Transverse colon (tissue), 4 donors: ENCODE measurements at regions not wholly inside any gene's neighbourhood (a gene's known extent, or its start where the extent isn't known, plus 50 kb on each side); places are given as distances from the start of the nearest gene placed in this dataset.

Source experiments
- DNase-seq: peaks from one replicate; pipeline ENCODE4 v3.0.0-alpha.2; 2019
- H3K27ac ChIP-seq, 4 donors: fragments of 200-600 bp; sonication (generic); 2 replicates each; pipeline ENCODE4 v1.5.1; 2016 to 2018; ENCODE audit warnings: inconsistent platforms in 4 of 4
- H3K27me3 ChIP-seq: fragments of 200-600 bp; sonication (generic); 2 replicates; pipeline ENCODE4 v1.5.1; 2017; ENCODE audit warnings: inconsistent platforms
- H3K36me3 ChIP-seq, 4 donors: fragments of 200-600 bp; sonication (generic); 2 replicates each; pipeline ENCODE4 v1.5.1; 2017 to 2019; ENCODE audit warnings: inconsistent platforms in 4 of 4
- H3K4me1 ChIP-seq, 4 donors: fragments of 200-600 bp; sonication (generic); 2 replicates each; pipeline ENCODE4 v1.5.1; 2017 to 2020; ENCODE audit warnings: inconsistent platforms in 4 of 4
- H3K4me3 ChIP-seq, 4 donors: fragments of 200-600 bp; sonication (generic); 1 replicate in 1 of 4; 2 replicates in 3 of 4; pipeline versions ENCODE4 v1.5.1 to v1.6.1; 2017 to 2019; ENCODE audit warnings: inconsistent platforms in 4 of 4
- H3K9me3 ChIP-seq, 2 donors: fragments of 200-600 bp; sonication (generic); 2 replicates each; pipeline ENCODE4 v1.5.1; 2017 to 2019; ENCODE audit warnings: inconsistent platforms in 2 of 2
- EP300 ChIP-seq: sonication (generic); formaldehyde crosslinking; IDR thresholded peaks from one replicate; pipeline ENCODE4 v1.6.1; 2017; ENCODE audit warnings: antibody characterized with exemption, low read depth
- POLR2A ChIP-seq: fragments of 450-650 bp; IDR thresholded peaks from one replicate; pipeline ENCODE4 v1.6.1; 2016; ENCODE audit warnings: antibody characterized with exemption, mild to moderate bottlenecking, moderate library complexity
- POLR2AphosphoS5 ChIP-seq, 3 donors: sonication (generic); formaldehyde crosslinking; IDR thresholded peaks; one replicate each; pipeline ENCODE4 v1.6.1; 2016; ENCODE audit warnings: antibody characterized with exemption in 3 of 3
- WGBS, 2 donors: methylation state at CpG; one replicate each; pipeline ENCODE4 v1.1.5; 2018; ENCODE audit warnings: low coverage in 1 of 2; 5-methylcytosine and 5-hydroxymethylcytosine counted together
- in situ Hi-C, 4 donors: fragments of 200-750 bp; cut with MboI; loops; one replicate each; pipeline versions ENCODE4 v1.15.0 to v1.15.1; 2017; ENCODE audit warnings: low sequenced_read_pairs in 3 of 4, low pct_ligation_motif_present in 1 of 4, low pct_unique_long_range_greater_than_20kb in 1 of 4
- intact Hi-C: fragments of 100-400 bp; cut with DNase I; formaldehyde crosslinking; loops from one replicate; pipeline ENCODE4 v1.15.1; 2023; ENCODE audit warnings: low total_unique reads
- TF ChIP-seq, protein P1 (sequence below), 5 experiments: fragments of 200-600 bp in 3 of 5; fragments of 450-650 bp in 2 of 5; sonication (generic) in 3 of 5; IDR thresholded peaks; 1 replicate in 2 of 5; 2 replicates in 3 of 5; pipeline ENCODE4 v1.5.1; 2016 to 2017; ENCODE audit warnings: antibody characterized with exemption in 5 of 5, inconsistent platforms in 3 of 5, mild to moderate bottlenecking in 2 of 5, moderate library complexity in 1 of 5

DNA sequence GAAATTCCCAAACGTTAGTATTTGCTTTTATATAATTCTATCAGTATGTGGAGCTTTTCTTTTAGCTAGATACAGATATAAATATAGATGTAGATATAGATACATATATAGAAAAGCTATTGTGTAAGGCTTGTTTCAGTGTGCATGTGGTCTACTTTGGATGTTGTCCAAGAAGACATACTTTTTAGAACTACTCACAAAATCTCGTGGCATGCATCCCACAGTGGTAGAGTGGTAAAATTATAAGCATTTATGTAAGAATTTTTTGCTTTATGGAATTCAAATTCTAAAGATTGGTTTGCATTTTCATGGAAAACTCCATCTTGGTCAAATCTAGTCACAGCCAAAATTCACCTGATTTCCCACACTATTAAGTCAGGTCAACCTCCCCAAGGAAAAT, 880.4 kb downstream of the EFNB2 start:
- 49 to 57% methylated on average over 2 of the region's 2 CpGs for WGBS, 2 donors
- intact Hi-C loops (no loop called here), in situ Hi-C loops (no loop called here)
- no peaks in the 10 kb centered on the region for H3K36me3 ChIP-seq
- no peaks in the 10 kb centered on the region for H3K27me3 ChIP-seq
- peaks cover 0 to 8% of the 10 kb centered on the region in 2 donors for H3K9me3 ChIP-seq
- H3K4me1 ChIP-seq = no peaks in the 10 kb centered on the region
- H3K27ac ChIP-seq = no peak overlapping the region
- no peak overlapping the region for H3K4me3 ChIP-seq
- no peak for TF ChIP-seq POLR2AphosphoS5 (IDR thresholded peaks at IDR 0.05)
- TF ChIP-seq POLR2A = no peak
- TF ChIP-seq, protein P1, sequence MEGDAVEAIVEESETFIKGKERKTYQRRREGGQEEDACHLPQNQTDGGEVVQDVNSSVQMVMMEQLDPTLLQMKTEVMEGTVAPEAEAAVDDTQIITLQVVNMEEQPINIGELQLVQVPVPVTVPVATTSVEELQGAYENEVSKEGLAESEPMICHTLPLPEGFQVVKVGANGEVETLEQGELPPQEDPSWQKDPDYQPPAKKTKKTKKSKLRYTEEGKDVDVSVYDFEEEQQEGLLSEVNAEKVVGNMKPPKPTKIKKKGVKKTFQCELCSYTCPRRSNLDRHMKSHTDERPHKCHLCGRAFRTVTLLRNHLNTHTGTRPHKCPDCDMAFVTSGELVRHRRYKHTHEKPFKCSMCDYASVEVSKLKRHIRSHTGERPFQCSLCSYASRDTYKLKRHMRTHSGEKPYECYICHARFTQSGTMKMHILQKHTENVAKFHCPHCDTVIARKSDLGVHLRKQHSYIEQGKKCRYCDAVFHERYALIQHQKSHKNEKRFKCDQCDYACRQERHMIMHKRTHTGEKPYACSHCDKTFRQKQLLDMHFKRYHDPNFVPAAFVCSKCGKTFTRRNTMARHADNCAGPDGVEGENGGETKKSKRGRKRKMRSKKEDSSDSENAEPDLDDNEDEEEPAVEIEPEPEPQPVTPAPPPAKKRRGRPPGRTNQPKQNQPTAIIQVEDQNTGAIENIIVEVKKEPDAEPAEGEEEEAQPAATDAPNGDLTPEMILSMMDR (IDR thresholded peaks at IDR 0.05) = no peak
- no peak for TF ChIP-seq EP300
- no peak for DNase-seq

DNA sequence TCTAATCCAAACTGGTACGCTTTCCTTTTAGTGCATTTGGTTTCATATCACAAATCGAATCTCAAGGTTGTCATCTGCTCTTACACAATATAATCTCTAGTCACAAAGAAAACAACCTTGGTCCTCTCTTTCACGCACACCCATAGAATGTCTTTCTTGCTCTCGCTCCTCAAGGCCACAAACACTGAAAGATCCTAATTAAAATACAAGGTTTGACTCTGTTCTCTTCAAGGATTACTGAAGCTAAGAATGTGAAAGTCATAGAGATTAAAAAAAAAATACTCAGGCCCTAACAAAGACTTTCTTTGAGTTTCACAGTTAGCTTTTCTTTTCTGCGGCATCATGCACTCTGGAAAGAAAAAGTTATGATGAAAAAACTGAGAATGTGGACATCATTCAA, 891.5 kb downstream of the EFNB2 start:
- H3K4me3 ChIP-seq = no peak overlapping the region
- H3K9me3 ChIP-seq = peaks cover 4 to 10% of the 10 kb centered on the region in 2 donors
- H3K27me3 ChIP-seq = no peaks in the 10 kb centered on the region
- 89 to 95% methylated on average over 4 to 5 of the region's 5 CpGs for WGBS, 2 donors
- intact Hi-C loops = no loop called here
- H3K4me1 ChIP-seq = no peaks in the 10 kb centered on the region
- H3K27ac ChIP-seq = no peak overlapping the region
- H3K36me3 ChIP-seq = no peaks in the 10 kb centered on the region
- no peak for DNase-seq
- in situ Hi-C loops = no loop called here
- TF ChIP-seq, protein P1 (IDR thresholded peaks at IDR 0.05) = no peak
- TF ChIP-seq EP300 = no peak
- no peak for TF ChIP-seq POLR2A
- TF ChIP-seq POLR2AphosphoS5 (IDR thresholded peaks at IDR 0.05) = no peak

DNA sequence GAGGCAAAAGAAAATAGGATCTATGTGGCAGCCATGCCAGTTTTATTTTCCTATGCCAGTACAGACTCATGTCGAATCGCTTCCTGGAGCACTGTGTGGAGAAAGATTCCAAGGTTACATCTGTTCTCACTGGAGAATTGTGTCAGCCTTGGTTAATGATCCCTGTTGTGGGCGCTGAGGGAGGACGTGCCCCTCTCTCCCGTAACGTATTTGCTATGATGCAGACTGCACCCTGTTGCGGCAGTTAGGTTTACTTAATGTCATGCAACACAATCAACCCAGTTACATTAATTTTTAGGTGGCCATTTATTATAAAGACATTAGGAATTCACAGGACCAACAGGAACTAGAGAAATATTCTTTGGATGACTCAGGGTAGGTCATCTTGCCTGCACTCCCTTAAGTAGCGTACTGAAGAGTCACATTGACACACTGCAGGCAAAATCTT, 892.9 kb downstream of the EFNB2 start:
- WGBS, 2 donors = 88 to 90% methylated on average over 2 to 8 of the region's 8 CpGs
- Histone ChIP-seq H3K9me3 (no peaks in the 10 kb centered on the region), H3K4me1 (no peaks in the 10 kb centered on the region), H3K4me3 (no peak overlapping the region), H3K36me3 (no peaks in the 10 kb centered on the region), H3K27me3 (no peaks in the 10 kb centered on the region), H3K27ac (no peak overlapping the region)
- DNase-seq = no peak
- in situ Hi-C loops = no loop called here
- intact Hi-C loops = no loop called here
- TF ChIP-seq EP300 (no peak), POLR2AphosphoS5 (IDR thresholded peaks at IDR 0.05) (no peak), POLR2A (no peak)
- TF ChIP-seq, protein P1 (IDR thresholded peaks at IDR 0.05) = no peak

DNA sequence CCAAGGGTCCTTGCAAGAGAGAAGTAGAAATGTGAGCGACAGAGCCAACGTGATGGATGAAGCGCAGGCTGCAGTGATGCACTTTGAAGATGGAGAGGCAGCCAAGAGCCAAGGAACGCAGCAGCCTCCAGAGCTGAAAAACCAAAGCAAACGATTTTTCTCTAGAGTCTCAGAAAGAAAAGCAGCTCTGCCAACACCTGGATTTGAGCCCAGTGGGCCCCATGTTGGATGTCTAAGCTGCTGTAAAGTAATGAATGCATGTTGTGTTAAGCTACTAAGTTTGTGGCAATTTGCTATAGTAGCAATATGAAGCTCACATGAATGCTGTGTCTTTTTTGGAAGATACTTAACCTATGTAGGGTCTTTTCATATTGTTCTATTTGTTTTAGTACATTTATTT, 894.3 kb downstream of the EFNB2 start:
- intact Hi-C loops (no loop called here), in situ Hi-C loops (no loop called here)
- no peaks in the 10 kb centered on the region for H3K36me3 ChIP-seq
- no peaks in the 10 kb centered on the region for H3K9me3 ChIP-seq
- TF ChIP-seq EP300 = no peak
- no peak for TF ChIP-seq POLR2AphosphoS5 (IDR thresholded peaks at IDR 0.05)
- TF ChIP-seq, protein P1 (IDR thresholded peaks at IDR 0.05) = no peak
- TF ChIP-seq POLR2A = no peak
- H3K4me3 ChIP-seq = no peak overlapping the region
- WGBS, 2 donors = 74% methylated on average over 5 of the region's 5 CpGs
- no peaks in the 10 kb centered on the region for H3K4me1 ChIP-seq
- H3K27me3 ChIP-seq = no peaks in the 10 kb centered on the region
- no peak for DNase-seq
- no peak overlapping the region for H3K27ac ChIP-seq
